GM13976 (cell line): ENCODE measurements at regions not wholly inside any gene's neighbourhood (a gene's known extent, or its start where the extent isn't known, plus 50 kb on each side); places are given as distances from the start of the nearest gene placed in this dataset.

Source experiments
- DNase-seq: peaks from one replicate; pipeline ENCODE4 v3.0.0; 2012; ENCODE audit warnings: low spot score
- in situ Hi-C: fragments of 300-500 bp; cut with MboI; formaldehyde crosslinking; loops from one replicate; pipeline ENCODE4 v1.12.0; 2022; ENCODE audit warnings: low sequenced_read_pairs, mixed read lengths, inconsistent platforms; ENCODE audit not compliant: unreplicated experiment
- TF ChIP-seq, protein P1 (sequence below): IDR thresholded peaks from 2 replicates; pipeline ENCODE4 v1.5.1; 2012; ENCODE audit warnings: borderline replicate concordance, mild to moderate bottlenecking; ENCODE audit not compliant: insufficient read depth; ENCODE audit errors: extremely low read depth, missing control alignments, control extremely low read depth

DNA sequence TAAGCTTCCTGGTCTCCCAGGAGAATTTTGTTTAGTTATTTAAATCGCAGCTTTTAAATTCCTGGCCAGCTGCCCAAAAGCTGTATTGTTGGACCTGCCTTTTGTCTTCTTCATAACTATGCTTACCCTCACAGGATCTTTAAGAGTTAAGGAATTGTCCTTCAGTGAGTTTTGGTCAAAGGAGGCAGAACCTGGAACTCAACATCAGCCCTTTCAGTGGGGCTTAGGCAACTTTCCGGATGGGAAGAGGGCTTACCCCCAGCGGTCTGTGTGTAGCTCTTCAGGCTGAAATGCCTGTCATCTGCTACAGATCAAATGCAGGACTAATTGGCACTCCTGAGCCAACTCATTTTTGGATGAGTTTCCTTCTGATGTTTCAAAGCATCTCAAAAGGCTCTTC is 402.6 kb downstream of the SIPA1L2 start:
- in situ Hi-C loops, result loop anchor here (25.0 kb wide), 1 partner anchor 110 kb away; no protein-coding TSS in a partner anchor
- TF ChIP-seq, protein P1, sequence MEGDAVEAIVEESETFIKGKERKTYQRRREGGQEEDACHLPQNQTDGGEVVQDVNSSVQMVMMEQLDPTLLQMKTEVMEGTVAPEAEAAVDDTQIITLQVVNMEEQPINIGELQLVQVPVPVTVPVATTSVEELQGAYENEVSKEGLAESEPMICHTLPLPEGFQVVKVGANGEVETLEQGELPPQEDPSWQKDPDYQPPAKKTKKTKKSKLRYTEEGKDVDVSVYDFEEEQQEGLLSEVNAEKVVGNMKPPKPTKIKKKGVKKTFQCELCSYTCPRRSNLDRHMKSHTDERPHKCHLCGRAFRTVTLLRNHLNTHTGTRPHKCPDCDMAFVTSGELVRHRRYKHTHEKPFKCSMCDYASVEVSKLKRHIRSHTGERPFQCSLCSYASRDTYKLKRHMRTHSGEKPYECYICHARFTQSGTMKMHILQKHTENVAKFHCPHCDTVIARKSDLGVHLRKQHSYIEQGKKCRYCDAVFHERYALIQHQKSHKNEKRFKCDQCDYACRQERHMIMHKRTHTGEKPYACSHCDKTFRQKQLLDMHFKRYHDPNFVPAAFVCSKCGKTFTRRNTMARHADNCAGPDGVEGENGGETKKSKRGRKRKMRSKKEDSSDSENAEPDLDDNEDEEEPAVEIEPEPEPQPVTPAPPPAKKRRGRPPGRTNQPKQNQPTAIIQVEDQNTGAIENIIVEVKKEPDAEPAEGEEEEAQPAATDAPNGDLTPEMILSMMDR, result no peak
- no peak for DNase-seq

DNA sequence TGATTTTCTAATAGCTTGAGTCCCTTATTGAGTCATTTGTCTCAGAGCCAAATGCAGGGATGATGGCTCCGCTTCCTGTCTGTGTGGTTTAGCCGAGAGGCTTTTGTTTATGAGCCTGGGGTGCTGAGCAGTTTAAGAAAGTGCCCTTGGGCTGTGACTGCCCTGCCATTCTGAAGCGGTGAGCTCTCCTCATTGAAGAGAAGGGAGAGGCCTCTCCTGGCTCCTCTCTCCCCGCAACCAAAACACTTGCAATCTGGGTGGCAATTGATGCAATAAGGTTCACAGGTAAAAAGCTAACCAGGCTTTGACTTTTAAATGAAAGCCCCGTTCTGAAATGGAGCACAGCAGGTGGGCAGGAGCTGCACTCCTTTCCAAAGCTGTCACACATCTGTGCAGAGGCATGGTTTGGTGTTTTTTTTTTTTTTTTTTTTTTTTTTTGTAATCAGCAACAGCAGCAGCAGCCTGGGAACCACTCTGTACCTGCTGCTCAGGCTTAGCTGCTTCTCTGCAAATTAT is 403.7 kb downstream of the SIPA1L2 start:
- TF ChIP-seq, protein P1, result no peak
- in situ Hi-C loops, result loop anchor here (25.0 kb wide), 1 partner anchor 111 kb away; no protein-coding TSS in a partner anchor
- DNase-seq, result no peak

DNA sequence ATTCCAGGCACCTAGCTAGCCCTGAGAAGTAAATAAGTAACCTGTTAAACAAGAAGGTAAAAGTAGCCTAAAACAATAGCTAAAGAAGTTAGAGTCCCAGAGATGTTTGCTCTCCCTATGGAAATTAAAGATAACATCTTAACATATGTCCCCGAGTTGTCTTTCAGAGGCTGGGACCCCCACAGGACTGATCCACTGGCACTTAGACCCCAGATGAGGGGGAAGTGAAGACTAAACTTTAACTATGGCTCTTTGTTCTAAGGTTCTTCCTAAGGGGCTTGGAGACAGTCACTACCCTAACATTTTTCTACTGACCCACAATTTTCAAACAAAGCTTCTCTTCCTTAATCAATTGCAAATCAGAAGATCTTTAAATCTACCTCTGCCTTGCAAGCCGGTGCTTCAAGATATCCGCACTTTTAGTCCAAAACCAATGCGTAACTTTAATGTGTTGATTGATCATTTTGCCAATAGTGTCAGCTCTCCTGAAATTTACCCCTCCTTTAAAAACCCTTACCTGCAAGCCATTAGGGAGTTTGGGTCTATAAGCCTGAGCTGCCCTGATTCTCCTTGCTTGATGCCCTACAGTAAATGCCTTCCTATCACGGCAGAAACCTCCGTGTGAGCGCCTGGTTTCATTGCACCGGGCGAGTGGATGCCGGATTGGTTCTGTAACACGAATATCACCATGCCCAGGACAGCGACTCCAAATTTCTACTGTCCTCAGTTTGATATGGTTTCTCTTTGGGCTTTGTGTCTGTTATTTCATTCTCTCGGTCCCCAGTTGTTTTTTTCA is 404.4 kb downstream of the SIPA1L2 start:
- in situ Hi-C loops, result loop anchor here (25.0 kb wide), 1 partner anchor 112 kb away; no protein-coding TSS in a partner anchor
- TF ChIP-seq, protein P1, result no peak
- no peak for DNase-seq

DNA sequence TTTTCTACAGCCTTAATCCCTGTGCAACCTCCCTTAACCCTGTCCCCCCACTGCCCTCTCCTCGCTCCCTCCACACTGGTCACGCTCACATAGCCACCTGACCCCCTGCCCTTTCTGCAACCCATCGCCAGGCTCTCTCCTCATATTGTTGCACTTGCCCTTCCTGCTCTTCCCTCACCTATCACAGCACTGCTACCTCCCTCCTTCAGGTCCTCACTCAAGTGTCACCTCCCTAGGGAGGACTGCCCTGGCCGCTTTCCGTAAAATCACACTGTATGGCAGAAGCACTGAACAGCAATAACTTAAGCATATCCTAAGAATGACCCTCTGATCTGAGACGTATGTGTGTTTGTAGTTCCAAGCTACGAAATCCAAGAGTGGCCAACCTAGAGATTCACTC is 406.0 kb downstream of the SIPA1L2 start:
- in situ Hi-C loops, result no loop called here
- DNase-seq, result no peak
- TF ChIP-seq, protein P1, result no peak

DNA sequence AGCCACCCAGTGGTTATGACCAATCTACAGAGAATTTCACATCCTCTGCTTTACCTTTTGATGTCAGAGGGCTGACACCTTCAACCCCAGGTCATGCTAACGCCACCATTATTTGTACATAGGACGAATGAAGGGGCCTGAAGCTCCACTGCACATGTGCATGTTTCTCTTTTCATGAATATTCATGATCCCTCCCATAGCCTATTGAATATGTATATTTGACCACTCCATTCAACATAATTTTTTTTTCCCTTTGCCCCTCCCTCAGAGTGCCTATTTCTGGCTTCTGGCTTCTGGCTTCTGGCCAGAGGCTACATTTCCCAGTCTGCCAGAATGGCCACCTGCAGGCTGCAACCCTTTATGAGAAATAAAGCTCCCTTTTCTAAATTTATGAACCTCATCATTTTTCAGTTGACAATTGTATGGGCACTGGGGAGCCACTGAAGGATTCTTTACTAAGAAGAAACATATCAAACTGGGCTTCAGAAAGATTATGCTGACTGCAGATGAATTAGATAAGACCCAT is 406.7 kb downstream of the SIPA1L2 start:
- in situ Hi-C loops, result no loop called here
- TF ChIP-seq, protein P1, result no peak
- DNase-seq, result no peak

DNA sequence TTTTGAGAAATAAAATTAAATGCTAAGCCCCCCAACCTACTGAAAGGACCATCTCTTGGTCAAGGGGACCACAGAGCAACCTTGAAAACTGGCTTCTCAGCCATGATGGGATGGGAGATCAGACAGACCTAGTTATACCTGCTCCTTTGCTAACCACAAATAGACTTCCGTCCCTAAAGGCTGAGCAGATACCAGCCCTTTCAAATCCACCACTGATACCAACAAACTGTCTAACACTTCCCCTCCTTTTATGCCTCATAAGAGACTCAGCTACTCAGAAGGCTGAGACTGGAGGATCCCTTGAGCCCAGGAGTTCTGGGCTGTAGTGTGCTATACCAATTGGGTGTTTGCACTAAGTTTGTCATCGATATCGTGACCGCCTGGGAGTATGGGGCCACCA is 407.3 kb downstream of the SIPA1L2 start:
- in situ Hi-C loops, result no loop called here
- TF ChIP-seq, protein P1, result no peak
- DNase-seq, result no peak
